GM21825 (cell line): ENCODE measurements at regions not wholly inside any gene's neighbourhood (a gene's known extent, or its start where the extent isn't known, plus 50 kb on each side); places are given as distances from the start of the nearest gene placed in this dataset.
"Not testable (repeated sequence)": the region's sequence is repeated elsewhere in the genome, so short reads cannot be mapped to it uniquely, and the experiment has no call there.

Source experiments
- ATAC-seq: cut with Tn5 transposase; IDR thresholded peaks from one replicate; pipeline ENCODE4 v1.9.1; 2021; ENCODE audit warnings: mild to moderate bottlenecking, moderate library complexity; ENCODE audit not compliant: unreplicated experiment

DNA sequence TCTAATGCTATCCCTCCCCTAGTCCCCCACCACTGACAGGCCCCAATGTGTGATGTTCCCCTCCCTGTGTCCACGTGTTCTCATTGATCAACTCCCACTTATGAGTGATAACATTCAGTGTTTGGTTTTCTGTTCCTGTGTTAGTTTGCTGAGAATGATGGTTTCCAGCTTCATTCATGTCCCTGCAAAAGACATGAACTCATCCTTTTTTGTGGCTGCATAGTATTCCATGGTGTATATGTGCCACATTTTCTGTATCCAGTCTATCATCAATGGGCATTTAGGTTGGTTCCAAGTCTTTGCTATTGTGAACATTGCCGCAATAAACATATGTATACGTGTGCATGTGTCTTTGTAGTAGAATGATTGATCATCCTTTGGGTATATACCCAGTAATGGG is 153.1 kb downstream of the OR13H1 start:
- ATAC-seq: not testable (repeated sequence)

DNA sequence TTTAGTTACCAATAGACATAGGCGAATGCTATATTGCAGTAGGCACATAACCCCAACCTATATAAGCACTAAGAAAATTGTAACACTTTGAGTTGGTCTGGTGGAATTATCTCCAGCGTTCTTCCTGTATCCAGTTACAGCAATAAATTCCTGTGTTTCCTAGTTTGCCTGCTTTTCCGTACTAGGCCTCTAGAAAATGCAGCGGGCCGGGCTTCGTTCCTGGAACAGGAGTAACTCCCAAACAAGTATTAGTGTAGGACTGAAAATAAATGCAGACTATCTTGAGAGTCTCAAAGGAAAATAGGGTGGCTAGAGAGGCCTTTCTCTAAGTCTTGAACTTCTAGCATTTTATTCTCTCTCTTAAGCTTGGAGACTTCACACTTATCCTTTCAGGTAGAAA is 159.8 kb downstream of the OR13H1 start:
- ATAC-seq: no peak

DNA sequence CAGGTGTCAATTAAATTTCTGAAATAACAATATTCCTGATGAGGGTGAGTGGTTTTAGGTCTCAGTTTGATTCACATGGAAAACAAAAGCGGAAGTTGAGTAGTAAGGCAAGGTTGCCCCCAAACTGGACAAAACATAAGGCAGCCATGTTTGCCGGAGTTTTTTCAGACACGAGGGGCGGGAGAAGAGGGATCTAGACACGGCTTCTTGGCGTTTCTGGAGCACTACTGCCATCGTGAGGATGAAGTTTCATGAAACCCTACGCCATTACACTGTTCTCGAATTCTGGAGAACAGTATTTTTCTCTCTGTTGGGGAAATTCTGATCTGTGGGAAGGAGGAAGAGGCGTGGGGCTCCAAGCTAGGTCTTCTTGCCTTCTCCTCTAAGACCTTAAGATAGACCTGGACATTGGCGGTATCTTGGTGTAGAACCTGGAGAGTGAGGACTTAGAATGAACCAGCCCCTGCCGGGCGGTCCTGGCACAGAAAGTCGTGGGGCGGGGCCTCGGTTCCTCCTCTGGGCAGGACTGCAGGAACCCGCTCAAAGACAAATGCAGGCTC is 160.3 kb downstream of the OR13H1 start:
- ATAC-seq: peak; percentile 74

DNA sequence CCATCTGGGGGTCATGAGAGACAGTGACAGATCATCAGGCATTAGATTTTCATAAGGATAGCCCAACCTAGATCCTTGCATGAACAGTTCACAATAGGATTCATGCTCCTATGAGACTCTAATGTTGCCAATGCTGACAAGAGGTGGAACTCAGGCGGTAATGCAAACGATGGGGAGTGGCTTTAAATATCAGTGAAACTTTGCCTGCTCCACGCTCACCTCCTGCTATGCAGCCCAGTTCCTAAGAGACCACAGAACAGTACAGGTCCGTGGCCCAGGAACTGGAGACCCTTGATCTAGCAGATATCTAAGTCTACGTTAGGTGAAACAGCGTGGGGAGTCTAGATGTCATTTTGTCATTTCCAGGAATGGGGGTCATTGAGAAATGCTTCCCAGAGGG is 165.7 kb downstream of the OR13H1 start:
- no peak for ATAC-seq

DNA sequence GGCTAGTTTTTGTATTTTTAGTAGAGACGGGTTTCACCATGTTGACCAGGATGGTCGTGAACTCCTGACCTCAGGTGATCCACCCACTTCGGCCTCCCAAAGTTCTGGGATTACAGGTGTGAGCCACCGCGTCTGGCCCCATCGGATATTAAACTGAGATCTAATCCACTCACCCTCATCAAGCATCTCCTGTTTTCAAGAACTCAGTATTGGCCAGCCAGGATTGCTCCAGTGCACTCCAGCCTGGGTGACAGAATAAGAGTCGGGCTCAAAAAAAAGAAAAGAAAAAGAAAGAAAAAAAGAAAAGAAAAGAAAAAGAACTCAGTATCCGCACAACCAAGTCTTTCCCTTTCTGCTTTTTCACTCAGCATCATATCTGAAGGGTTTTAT is 167.6 kb downstream of the OR13H1 start:
- no peak for ATAC-seq

DNA sequence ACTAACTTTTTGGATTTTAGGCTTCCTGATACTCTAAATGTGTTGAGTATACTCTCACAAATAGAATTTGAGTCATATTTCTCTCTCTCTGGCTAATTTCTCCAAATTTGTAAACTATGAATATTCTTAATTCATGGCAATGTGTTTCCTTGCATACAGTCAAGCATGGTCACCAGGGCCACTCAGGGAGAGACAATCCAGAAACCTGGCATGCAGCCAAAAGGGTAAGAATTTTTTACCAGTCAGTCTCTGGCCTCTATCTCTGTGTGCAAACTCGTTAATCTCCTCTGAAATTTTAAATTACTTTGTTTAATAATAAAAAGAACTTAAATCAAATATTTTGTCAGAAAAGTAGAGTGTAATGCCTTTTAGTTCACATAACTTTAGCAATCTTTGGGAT is 179.8 kb downstream of the OR13H1 start:
- no peak for ATAC-seq

DNA sequence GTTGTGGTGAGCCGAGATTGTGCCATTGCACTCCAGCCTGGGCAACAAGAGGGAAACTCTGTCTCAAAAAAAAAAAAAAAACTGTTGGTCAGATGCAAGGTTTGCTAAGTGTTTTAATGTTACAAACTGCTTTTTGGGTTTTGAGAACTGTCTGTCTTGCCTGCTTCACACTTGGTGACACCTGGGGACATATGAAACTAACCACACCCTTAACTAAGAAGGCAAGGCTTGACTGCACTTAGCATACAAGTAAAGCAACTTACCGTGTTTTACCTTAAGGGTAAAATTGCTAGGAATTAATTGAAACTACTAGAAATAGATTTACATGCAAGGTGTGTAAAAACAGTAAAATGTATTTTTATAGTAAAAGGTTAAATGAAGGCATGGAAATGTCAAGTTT is 180.4 kb downstream of the OR13H1 start:
- no peak for ATAC-seq

DNA sequence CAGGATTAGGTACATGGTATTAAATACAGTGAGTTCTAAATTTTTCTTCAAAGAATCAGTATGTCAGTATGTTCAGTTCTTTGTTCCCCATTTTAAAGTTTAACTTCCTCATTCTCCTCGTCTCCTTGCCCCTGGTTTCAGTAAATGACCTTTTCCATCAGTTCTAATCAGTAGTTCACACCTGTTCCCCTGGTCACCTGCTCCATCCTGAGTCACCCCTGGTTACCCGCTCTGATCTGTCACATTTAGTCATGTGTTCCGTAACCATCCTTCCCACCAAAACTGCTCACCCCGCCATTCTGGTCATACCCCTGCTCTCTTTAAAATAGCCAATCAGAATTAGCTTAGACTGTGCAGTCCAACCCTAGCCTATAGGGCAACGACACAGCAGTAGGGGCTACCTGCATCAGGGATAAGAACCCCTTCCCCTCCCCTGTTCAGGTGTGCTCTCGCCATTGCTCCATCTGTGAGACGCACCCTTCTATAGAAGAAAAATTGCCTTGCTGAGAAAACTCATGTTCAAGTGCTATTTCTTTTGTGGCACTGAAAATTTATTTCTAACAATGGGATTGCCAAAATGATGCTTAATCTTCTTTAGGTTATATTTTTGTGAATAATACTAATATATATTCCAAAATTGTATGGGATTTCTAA is 181.3 kb downstream of the OR13H1 start:
- ATAC-seq: no peak

DNA sequence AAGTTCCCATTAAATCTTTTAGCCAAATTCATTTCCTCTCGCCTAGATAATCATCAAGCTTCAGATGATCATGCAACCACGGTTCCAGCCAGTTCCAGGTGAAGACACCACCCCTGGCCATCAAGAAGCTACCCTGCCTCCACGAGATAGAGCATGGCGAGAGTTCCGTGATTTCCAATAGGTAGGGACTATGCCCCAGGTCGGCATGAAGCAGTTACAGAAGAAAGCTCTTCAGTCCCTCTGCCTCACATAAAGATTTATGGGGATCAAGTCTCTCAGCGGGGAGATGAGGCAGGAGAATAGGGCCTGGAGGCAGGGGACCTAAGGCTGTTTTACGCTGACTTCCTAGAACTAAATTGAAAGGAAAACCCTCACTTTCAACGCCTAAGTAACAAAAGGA is 183.9 kb downstream of the OR13H1 start:
- ATAC-seq: no peak

DNA sequence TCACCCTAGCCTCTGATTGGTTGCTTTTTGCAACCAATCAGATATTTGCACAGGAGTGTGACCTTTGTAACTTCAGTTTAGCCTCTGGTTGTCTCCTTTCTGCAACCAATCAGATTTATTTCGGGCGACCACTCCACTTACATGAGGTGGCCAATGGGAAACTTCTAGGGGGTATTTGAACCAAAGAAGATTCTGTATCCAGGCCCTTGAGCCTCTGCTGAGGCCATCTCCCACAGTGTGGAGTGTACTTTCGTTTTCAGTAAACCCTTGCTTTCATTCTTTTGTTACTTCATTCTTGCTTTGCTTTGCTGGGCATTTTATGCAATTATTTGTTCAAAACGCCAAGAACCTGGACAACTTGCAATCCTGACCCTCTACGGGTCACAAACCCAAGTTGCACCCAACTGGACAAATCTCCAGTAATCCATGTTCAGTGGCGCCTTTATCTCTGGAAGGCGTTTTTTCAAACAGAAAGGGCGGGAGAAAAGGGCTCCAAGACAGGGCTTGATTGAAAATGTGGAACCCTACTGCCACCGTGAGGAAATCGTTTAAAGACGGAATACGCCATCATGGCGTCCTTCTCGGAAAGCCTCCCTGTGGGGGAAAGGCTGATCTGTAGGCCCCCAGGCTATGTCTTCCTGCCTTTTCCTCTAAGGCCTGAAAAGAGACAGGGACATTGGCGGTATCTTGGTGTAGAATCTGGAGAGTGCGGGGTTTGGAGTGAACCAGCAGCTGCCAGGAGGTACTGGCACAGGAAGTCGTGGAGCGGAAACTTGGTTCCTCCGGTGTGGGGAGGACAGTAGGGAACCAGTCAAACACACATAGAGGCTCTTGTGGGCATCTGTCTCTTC is 184.6 kb downstream of the OR13H1 start:
- peak; percentile 65 for ATAC-seq

DNA sequence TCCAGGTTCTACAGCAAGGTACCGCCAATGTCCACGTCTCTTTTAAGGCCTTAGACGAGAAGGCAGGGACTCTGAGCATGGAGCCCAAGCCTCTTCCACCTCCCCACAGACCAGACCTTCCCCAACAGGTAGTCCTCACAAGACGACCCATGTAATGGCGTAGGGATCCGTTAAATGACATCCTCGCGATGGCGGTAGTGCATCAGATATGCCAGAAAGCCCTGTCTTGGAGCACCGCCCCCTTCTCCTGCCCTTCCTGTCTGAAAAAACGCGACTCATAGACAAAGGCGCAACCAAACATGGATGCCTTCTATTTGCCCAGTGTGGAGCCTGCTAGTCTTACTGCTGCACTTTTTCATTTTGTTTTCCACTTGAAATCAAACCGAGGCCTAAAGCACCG is 185.4 kb downstream of the OR13H1 start:
- peak; percentile 56 for ATAC-seq

DNA sequence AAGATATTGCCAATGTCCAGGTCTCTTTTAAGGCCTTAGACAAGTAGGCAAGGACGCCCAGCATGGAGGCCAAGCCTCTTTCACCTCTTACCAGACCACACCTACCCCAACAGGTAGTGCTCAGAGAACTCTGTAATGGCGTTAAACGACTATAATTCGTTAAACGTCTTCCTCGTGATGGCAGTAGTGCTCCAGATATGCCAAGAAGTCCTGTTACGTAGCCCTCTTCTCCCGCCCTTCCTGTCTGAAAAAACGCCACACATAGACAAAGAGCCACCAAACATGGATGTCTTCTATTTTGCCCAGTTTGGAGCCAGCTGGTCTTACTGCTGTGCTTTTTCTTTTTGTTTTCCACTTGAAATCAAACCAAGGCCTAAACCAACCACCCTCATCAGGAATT is 190.7 kb downstream of the OR13H1 start:
- peak; percentile 78 for ATAC-seq

DNA sequence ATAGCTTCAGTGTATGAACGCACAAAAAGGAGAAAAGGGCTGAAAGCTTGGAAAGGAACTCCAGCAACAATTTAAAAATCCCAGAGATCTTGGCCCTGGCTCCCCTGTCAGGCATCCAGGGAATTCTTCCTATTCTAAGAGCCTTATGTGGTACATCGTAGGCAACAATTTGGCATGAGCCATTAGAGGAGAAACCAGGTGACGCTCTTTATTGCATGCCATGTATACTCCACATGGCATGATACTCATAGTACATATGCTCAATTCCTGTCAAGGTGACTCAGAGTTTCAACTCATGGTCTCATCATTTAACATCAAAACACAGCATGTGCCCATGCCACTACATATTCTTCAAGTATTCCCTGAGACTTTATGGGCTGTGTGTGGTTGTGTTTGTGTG is 191.3 kb downstream of the OR13H1 start:
- ATAC-seq: no peak

DNA sequence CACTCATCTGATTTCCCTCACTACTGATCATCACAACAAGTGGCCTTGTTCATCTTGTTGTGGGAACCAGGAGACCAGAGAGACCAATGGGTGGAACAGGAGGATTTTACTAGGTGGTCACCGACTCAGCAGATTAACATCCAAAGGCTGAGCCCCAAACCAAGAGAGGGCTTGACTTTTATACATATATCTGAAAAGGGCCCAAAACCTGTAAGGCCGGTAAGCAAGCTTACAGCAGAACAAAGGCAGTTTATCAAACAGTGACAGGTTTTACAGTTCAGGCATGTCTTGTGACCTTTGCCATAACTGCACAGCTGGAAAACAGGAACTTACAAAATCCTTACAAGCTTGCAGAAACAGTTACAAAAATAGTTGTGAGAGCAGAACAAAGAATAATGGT is 195.9 kb downstream of the OR13H1 start:
- no peak for ATAC-seq

DNA sequence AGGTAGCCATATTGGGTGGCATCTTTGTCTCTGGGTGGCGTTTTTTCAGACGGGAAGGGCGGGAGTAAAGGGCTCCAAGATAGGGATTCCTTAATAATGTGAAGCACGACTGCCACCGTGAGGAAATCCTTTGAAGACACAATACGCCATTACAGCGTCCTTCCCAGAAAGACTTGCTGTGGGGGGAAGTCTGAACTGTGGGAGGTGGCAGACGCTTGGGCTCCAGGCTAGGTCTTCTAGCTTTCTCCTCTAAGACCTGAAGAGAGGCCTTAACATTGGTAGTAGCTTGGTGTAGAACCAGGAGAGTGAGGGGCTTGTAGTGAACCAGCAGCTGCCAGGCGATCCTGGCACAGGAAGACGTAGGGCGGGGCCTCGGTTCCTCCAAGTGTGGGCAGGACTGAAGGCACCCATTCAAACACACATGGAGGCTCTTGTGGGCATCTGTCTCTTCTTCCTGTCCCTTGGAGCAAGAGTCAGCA is 197.3 kb downstream of the OR13H1 start:
- peak; percentile 67 for ATAC-seq

DNA sequence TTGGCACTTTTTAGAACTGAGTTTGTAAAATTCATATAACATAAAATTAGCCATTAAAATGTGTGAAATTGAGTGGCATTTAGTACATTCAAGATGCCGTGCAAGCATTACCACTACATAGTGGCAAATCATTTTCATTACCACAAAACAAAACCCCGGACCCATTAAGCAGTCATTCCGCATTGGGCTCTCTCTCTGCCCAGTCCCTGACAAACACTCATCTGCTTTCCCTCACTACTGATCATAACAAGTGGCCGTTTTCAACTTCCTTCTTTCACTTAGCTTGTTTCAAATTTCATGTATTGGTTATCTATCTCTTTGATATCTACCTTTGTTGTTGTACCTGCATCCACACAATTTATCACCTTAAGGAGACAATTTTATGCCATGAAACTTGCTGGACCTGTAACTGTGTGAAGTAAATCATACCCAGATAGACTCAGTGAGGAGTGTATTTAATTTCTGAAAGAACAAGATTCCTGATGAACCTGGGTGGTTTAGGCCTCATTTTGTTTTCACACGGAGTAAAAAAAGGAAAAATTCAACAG is 202.1 kb downstream of the OR13H1 start:
- ATAC-seq: no peak

DNA sequence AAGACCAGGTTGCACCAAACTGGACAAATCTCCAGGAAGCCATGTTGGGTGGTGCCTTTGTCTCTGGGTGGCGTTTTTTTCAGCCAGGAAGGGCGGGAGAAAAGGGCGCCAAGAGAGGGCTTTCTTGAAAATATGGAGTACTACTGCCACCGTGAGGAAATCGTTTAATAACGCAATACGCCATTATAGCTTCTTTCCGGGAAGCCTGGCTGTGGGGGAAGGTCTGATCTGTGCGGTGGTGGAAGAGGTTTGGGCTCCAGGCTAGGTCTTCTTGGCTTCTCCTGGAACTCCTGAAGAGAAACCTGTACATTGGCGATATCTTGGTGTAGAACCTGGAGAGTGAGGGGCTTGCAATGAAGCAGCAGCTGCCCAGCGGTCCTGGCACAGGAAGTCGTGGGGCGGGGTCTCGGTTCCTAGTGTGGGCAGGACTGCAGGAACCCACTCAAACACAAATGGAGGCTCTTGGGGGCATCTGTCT is 202.7 kb downstream of the OR13H1 start:
- peak; percentile 53 for ATAC-seq

DNA sequence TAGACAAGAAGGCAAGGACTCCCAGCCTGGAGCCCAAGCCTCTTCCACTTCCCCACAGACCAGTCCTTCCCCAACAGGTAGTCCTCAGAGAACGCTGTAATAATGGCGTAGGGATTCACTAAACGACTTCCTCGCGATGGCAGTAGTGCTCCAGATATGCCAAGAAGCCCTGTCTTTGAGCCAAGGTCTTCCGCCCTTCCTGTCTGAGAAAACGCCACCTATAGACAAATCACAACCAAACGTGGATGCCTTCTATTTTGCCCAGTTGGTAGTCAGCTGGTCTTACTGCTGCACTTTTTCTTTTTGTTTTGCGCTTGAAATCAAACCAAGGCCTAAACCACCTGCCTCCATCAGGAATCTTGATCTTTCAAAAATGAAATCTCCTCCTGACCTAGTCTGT is 203.3 kb downstream of the OR13H1 start:
- ATAC-seq: peak; percentile 72

DNA sequence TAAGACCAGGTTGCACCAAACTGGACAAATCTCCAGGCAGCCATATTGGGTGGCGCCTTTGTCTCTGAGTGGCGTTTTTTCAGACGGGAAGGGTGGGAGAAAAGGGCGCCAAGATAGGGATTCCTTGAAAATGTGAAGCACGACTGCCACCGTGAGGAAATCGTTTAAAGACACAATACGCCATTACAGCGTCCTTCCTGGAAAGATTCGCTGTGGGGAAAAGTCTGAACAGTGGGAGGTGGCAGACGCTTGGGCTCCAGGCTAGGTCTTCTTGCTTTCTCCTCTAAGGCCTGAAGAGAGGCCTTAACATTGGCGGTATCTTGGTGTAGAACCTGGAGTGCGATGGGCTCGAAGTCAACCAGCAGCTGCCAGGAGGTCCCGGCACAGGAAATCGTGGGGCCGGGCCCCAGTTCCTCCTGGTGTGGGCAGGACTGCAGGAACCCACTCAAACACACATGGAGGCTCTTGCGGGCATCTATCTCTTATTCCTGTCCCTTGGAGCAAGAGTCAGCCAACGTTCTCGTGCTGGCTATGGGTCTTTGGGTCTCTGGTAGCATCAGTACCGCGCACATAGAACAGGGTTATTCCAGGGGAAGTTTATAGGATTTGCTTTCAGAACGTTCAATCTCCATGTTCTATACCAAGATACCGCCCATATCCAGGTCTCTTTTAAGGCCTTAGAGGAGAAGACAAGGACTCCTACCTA is 208.8 kb downstream of the OR13H1 start:
- ATAC-seq: peak; percentile 53

DNA sequence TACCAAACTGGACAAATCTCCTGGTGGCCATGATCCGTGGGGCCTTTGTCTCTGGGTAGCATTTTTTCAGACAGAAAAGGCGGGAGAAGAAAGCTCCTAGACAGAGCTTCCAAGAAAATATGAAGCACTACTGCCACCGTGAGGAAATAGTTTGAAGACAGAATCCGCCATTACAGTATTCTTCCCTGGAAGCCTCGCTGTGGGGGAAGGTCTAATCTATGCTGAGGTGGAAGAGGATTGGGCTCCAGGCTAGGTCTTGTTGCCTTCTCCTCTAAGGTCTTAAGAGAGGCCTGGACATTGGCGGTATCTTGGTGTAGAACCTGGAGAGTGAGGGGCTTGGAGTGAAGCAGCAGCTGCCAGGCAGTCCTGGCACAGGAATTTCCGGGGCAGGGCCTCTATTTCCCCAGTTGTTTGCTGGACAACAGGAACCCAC is 218.9 kb downstream of the OR13H1 start:
- ATAC-seq: peak; percentile 59

DNA sequence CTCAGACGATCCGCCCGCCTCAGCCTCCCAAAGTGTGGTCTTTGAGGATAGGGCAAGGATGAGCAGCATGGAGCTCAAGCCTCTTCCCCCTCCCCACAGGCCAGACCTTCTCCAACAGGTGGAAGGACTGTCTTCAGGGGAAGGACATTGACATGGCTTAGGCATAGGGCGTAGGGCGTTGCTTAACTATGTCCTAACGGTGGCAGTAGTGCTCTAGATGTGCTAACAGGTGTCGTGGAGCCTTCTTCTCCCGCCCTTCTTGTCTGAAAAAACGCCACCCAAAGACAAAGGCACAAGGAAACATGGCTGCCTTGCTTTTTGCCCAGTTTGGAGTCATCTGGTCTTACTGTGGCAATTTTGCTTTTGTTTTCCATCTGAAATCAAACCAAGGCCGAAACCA is 219.8 kb downstream of the OR13H1 start:
- peak; percentile 79 for ATAC-seq
